ENCODE measurements at regions not wholly inside any gene's neighbourhood (a gene's known extent, or its start where the extent isn't known, plus 50 kb on each side); places are given as distances from the start of the nearest gene placed in this dataset.

- dilution Hi-C loops (cut with MboI; ENCODE audit: extremely low pct_ligation_motif_present, low sequenced_read_pairs): no loop called here
- no peak for TF ChIP-seq EZH2 (IDR thresholded peaks at IDR 0.05; ENCODE audit: low read length)
- no peak for TF ChIP-seq CTCF (optimal IDR thresholded peaks at IDR 0.05 in 1 of 3, IDR thresholded peaks at IDR 0.05 in 1 of 3, conservative IDR thresholded peaks at IDR 0.05 in 1 of 3; ENCODE audit: extremely low read depth in 1 of 3, insufficient read depth in 2 of 3, low read length in 3 of 3)
- H3K79me2 ChIP-seq (ENCODE audit: control insufficient read depth, insufficient read depth, low read length): no peaks in the 10 kb centered on the region
- H4K20me1 ChIP-seq (ENCODE audit: control insufficient read depth, extremely low read depth, insufficient read depth, low read length): no peaks in the 10 kb centered on the region
- no peaks in the 10 kb centered on the region for H3K9me1 ChIP-seq (ENCODE audit: control insufficient read depth, extremely low read depth, insufficient read depth, low read length)
- H3K9me3 ChIP-seq (ENCODE audit: control insufficient read depth, low read depth, low read length): no peaks in the 10 kb centered on the region
- no peak for FAIRE-seq
- no peak overlapping the region for H3K27ac ChIP-seq (ENCODE audit: control insufficient read depth, insufficient read depth, low read length)
- no peaks in the 10 kb centered on the region for H3K36me3 ChIP-seq (ENCODE audit: control insufficient read depth in 2 of 2, extremely low read depth in 1 of 2, insufficient read depth in 2 of 2, low read length in 2 of 2)
- H2AFZ ChIP-seq (ENCODE audit: control insufficient read depth, low read length): no peak overlapping the region
- DNase-seq (ENCODE audit: low read depth, low spot score): no peak
- no peak overlapping the region for H3K4me3 ChIP-seq (ENCODE audit: control insufficient read depth in 2 of 3, extremely low read depth in 1 of 3, insufficient read depth in 2 of 3, low read depth in 1 of 3, low read length in 3 of 3)
- H3K9ac ChIP-seq (ENCODE audit: control insufficient read depth, extremely low read depth, insufficient read depth, low read length): no peak overlapping the region
- peaks cover 17% of the 10 kb centered on the region for H3K4me1 ChIP-seq (ENCODE audit: control insufficient read depth, extremely low read depth, insufficient read depth, low read length)
- no peak overlapping the region for H3K4me2 ChIP-seq (ENCODE audit: control insufficient read depth, extremely low read depth, insufficient read depth, low read depth, low read length)
- no peaks in the 10 kb centered on the region for H3K27me3 ChIP-seq (ENCODE audit: control insufficient read depth, extremely low read depth, insufficient read depth, low read length)
These were observed 214.9 kb downstream of the PLK2 start for GRCh38 chr5:58244819-58245475.

- H3K4me2 ChIP-seq (ENCODE audit: control insufficient read depth, extremely low read depth, insufficient read depth, low read depth, low read length): no peak overlapping the region
- no peaks in the 10 kb centered on the region for H3K9me1 ChIP-seq (ENCODE audit: control insufficient read depth, extremely low read depth, insufficient read depth, low read length)
- H3K27me3 ChIP-seq (ENCODE audit: control insufficient read depth, extremely low read depth, insufficient read depth, low read length): no peaks in the 10 kb centered on the region
- no peak for TF ChIP-seq CTCF (optimal IDR thresholded peaks at IDR 0.05 in 1 of 3, IDR thresholded peaks at IDR 0.05 in 1 of 3, conservative IDR thresholded peaks at IDR 0.05 in 1 of 3; ENCODE audit: extremely low read depth in 1 of 3, insufficient read depth in 2 of 3, low read length in 3 of 3)
- TF ChIP-seq EZH2 (IDR thresholded peaks at IDR 0.05; ENCODE audit: low read length): no peak
- DNase-seq (ENCODE audit: low read depth, low spot score): no peak
- H3K9me3 ChIP-seq (ENCODE audit: control insufficient read depth, low read depth, low read length): no peaks in the 10 kb centered on the region
- H3K4me1 ChIP-seq (ENCODE audit: control insufficient read depth, extremely low read depth, insufficient read depth, low read length): peaks cover 19% of the 10 kb centered on the region
- H3K79me2 ChIP-seq (ENCODE audit: control insufficient read depth, insufficient read depth, low read length): no peaks in the 10 kb centered on the region
- FAIRE-seq: peak; percentile 77
- H3K9ac ChIP-seq (ENCODE audit: control insufficient read depth, extremely low read depth, insufficient read depth, low read length): no peak overlapping the region
- H4K20me1 ChIP-seq (ENCODE audit: control insufficient read depth, extremely low read depth, insufficient read depth, low read length): no peaks in the 10 kb centered on the region
- no peak overlapping the region for H3K4me3 ChIP-seq (ENCODE audit: control insufficient read depth in 2 of 3, extremely low read depth in 1 of 3, insufficient read depth in 2 of 3, low read depth in 1 of 3, low read length in 3 of 3)
- peak overlapping the region; percentile 76 for H2AFZ ChIP-seq (ENCODE audit: control insufficient read depth, low read length)
- dilution Hi-C loops (cut with MboI; ENCODE audit: extremely low pct_ligation_motif_present, low sequenced_read_pairs): no loop called here
- no peak overlapping the region for H3K27ac ChIP-seq (ENCODE audit: control insufficient read depth, insufficient read depth, low read length)
- H3K36me3 ChIP-seq (ENCODE audit: control insufficient read depth in 2 of 2, extremely low read depth in 1 of 2, insufficient read depth in 2 of 2, low read length in 2 of 2): no peaks in the 10 kb centered on the region
These were observed 218.5 kb downstream of the PLK2 start for GRCh38 chr5:58241389-58241788.
